Endothelial cell of umbilical vein (primary cell): ENCODE measurements at regions not wholly inside any gene's neighbourhood (a gene's known extent, or its start where the extent isn't known, plus 50 kb on each side); places are given as distances from the start of the nearest gene placed in this dataset.

Experiments used
- BruUV-seq: library from RNA; stranded (reverse); fragments of 400-500 nt; replicated peaks from 2 replicates; lab custom pipeline; 2021; lab: Mats Ljungman, UMichigan
- CTCF ChIA-PET: fragments of 300-600, 350-600 bp; sonication (Branson Sonifier 250); formaldehyde crosslinking; loops from one replicate; lab custom pipeline; 2021; ENCODE audit warnings: antibody characterized with exemption, inconsistent platforms; lab: Charles Lee
- POLR2A ChIA-PET: fragments of 300-600, 350-600 bp; sonication (Branson Sonifier 250); formaldehyde crosslinking; loops from one replicate; lab custom pipeline; 2021; ENCODE audit warnings: antibody characterized with exemption, inconsistent platforms; lab: Charles Lee
- DNase-seq: peaks from one replicate; pipeline ENCODE4 v3.0.0-alpha.2; 2011; ENCODE audit warnings: low read depth, low spot score
- FAIRE-seq: peaks from 2 replicates; lab custom pipeline; 2011; peaks lifted over from hg19 to GRCh38; lab: Jason Lieb, UNC
- H2AFZ ChIP-seq: 2 replicates; pipeline ENCODE4 v1.6.0; 2012; ENCODE audit warnings: low read depth, low read length, control low read depth, inconsistent platforms
- H3K27ac ChIP-seq: 2 replicates; pipeline ENCODE4 v1.5.1; 2011; ENCODE audit warnings: low read depth, mild to moderate bottlenecking, control low read depth, low read length, moderate library complexity; ENCODE audit not compliant: insufficient read depth
- H3K27me3 ChIP-seq, 2 experiments: 2 replicates each; pipeline versions ENCODE4 v1.6.0 to v1.6.1; 2011; ENCODE audit warnings: low read length in 2 of 2, mixed read lengths in 1 of 2; ENCODE audit not compliant: control insufficient read depth in 2 of 2, insufficient read depth in 2 of 2
- H3K36me3 ChIP-seq, 2 experiments: 2 replicates in 1 of 2; 3 replicates in 1 of 2; pipeline ENCODE4 v1.5.1; 2011; ENCODE audit warnings: low read length in 2 of 2, mild to moderate bottlenecking in 1 of 2, moderate library complexity in 1 of 2; ENCODE audit not compliant: control insufficient read depth in 2 of 2, insufficient read depth in 2 of 2; ENCODE audit errors: extremely low read depth in 1 of 2
- H3K4me1 ChIP-seq: 3 replicates; pipeline ENCODE4 v1.5.1; 2011; ENCODE audit warnings: mild to moderate bottlenecking, low read length; ENCODE audit not compliant: control insufficient read depth, insufficient read depth; ENCODE audit errors: extremely low read depth
- H3K4me2 ChIP-seq: 2 replicates; pipeline ENCODE4 v1.6.1; 2011; ENCODE audit warnings: low read length, control low read depth, mixed read lengths; ENCODE audit not compliant: insufficient read depth
- H3K4me3 ChIP-seq, 3 experiments: fragments of 200-600 bp in 1 of 3; sonication (generic), shearing (Covaris generic) in 1 of 3; replicated peaks in 1 of 3; 2 replicates each; pipeline ENCODE4 v1.5.1; 2011 to 2016; ENCODE audit warnings: control low read depth in 3 of 3, low read length in 3 of 3, mild to moderate bottlenecking in 2 of 3, inconsistent platforms in 1 of 3, low read depth in 1 of 3, moderate library complexity in 1 of 3; ENCODE audit not compliant: insufficient read depth in 1 of 3
- H3K79me2 ChIP-seq: 2 replicates; pipeline ENCODE4 v1.6.0; 2012; ENCODE audit warnings: low read length, inconsistent platforms; ENCODE audit not compliant: control insufficient read depth, insufficient read depth
- H3K9ac ChIP-seq: replicated peaks from 2 replicates; pipeline ENCODE3; 2011; ENCODE audit warnings: low read length, control low read depth; ENCODE audit not compliant: insufficient read depth; ENCODE audit errors: extremely low read depth
- H3K9me1 ChIP-seq: replicated peaks from 3 replicates; pipeline ENCODE4 v1.6.0; 2011; ENCODE audit warnings: mild to moderate bottlenecking, low read length; ENCODE audit not compliant: control insufficient read depth, insufficient read depth; ENCODE audit errors: extremely low read depth
- H3K9me3 ChIP-seq: replicated peaks from 2 replicates; pipeline ENCODE4 v1.5.1; 2012; ENCODE audit warnings: low read length, inconsistent platforms; ENCODE audit not compliant: control insufficient read depth, insufficient read depth
- H4K20me1 ChIP-seq: replicated peaks from 2 replicates; pipeline ENCODE3; 2011; ENCODE audit warnings: mild to moderate bottlenecking, low read length; ENCODE audit not compliant: control insufficient read depth, insufficient read depth; ENCODE audit errors: extremely low read depth
- FOS ChIP-seq: IDR thresholded peaks from 2 replicates; pipeline ENCODE4 v1.6.1; 2011; ENCODE audit warnings: mild to moderate bottlenecking, low read length, moderate library complexity, borderline replicate concordance; ENCODE audit not compliant: insufficient read depth
- GATA2 ChIP-seq: IDR thresholded peaks from 2 replicates; pipeline ENCODE4 v1.7.0; 2011; ENCODE audit warnings: low read depth, mild to moderate bottlenecking, moderate library complexity, mixed read lengths, low read length; ENCODE audit not compliant: insufficient read length, insufficient read depth
- JUN ChIP-seq: IDR thresholded peaks from 2 replicates; pipeline ENCODE4 v1.6.1; 2011; ENCODE audit warnings: borderline replicate concordance, low read depth; ENCODE audit not compliant: insufficient read length, insufficient read depth
- MYC ChIP-seq: IDR thresholded peaks from one replicate; pipeline ENCODE4 v1.6.1; 2011; ENCODE audit warnings: mild to moderate bottlenecking, low read depth, low read length
- POLR2AphosphoS5 ChIP-seq: IDR thresholded peaks from 2 replicates; pipeline ENCODE4 v1.6.1; 2012; ENCODE audit warnings: low read depth, mild to moderate bottlenecking, control low read depth, low read length, moderate library complexity; ENCODE audit not compliant: insufficient read depth
- dilution Hi-C: fragments of 300-500 bp; cut with MboI; formaldehyde crosslinking; loops from one replicate; pipeline ENCODE4 v1.15.0; 2019; ENCODE audit warnings: low sequenced_read_pairs; ENCODE audit not compliant: extremely low pct_ligation_motif_present
- intact Hi-C: fragments of 100-400 bp; cut with micrococcal nuclease; formaldehyde crosslinking; loops from one replicate; pipeline ENCODE4 v1.10.0; 2022
- TF ChIP-seq, protein P1 (sequence below): IDR thresholded peaks from 2 replicates; pipeline ENCODE4 v1.6.1; 2011; ENCODE audit not compliant: insufficient read depth, insufficient read length

DNA sequence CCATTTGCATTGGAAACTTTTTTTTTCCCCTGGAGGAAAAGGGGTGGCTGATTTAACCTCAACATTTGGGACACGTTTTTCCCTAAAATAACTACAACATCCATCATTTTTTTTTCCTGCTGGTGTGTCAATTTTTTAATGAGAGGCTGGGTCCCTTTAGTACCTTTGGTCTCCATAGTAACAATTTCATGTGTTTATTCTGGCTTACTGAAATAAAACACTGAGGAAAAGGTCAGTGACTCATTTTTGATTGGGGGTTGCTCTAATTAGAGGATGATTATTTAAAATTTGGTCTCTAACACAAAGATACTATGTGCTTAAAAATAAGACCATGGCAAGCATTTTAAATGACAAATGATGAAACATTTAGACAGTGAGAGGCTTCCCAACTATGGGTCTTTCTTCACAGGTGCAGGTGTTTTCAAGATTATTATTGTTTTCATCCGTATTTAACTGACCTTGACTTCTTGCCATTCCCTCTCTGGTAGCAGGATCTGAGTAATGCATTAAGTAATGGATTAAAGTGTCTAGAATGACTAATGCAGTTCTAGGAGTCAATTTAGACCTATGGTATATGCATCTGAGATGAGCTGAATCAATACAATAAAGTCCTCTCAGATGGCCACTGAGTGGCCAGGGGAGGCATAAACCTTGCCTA is 406.4 kb downstream of the KCNRG start:
- no peaks in the 10 kb centered on the region for H3K9me3 ChIP-seq
- FAIRE-seq (peak; percentile 75), DNase-seq (peak; percentile 91)
- H4K20me1 ChIP-seq, result no peaks in the 10 kb centered on the region
- no peaks in the 10 kb centered on the region for H3K79me2 ChIP-seq
- TF ChIP-seq JUN, result peak; percentile 54
- TF ChIP-seq POLR2AphosphoS5, result no peak
- TF ChIP-seq, protein P1, sequence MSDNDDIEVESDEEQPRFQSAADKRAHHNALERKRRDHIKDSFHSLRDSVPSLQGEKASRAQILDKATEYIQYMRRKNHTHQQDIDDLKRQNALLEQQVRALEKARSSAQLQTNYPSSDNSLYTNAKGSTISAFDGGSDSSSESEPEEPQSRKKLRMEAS, result no peak
- TF ChIP-seq FOS, result peak; percentile 81
- no peak for TF ChIP-seq GATA2
- no peak for TF ChIP-seq MYC
- peak overlapping the region in 1 of 3 experiments; percentile 9 for H3K4me3 ChIP-seq
- dilution Hi-C loops (no loop called here), intact Hi-C loops (loop anchor here (1.0 to 5.0 kb wide), 5 partner anchors 10 to 339 kb away; no protein-coding TSS in a partner anchor)
- CTCF ChIA-PET, result interaction anchor here (0.8 to 1.8 kb wide), 4 partner anchors 27 to 384 kb away, joined by 3 to 4 read pairs (median 4); no protein-coding TSS in a partner anchor
- POLR2A ChIA-PET, result no interaction called here
- peak overlapping the region; percentile 57 for H3K27ac ChIP-seq
- H3K9me1 ChIP-seq, result no peaks in the 10 kb centered on the region
- no peaks in the 10 kb centered on the region for H3K36me3 ChIP-seq
- H3K4me1 ChIP-seq, result peaks cover 19% of the 10 kb centered on the region
- peak overlapping the region; percentile 83 for H3K4me2 ChIP-seq
- peak overlapping the region; percentile 39 for H2AFZ ChIP-seq
- no peaks in the 10 kb centered on the region for H3K27me3 ChIP-seq
- H3K9ac ChIP-seq, result peak overlapping the region; percentile 27
- BruUV-seq, result no TSS peak
